Spleen (tissue), 11 donors: ENCODE measurements at regions not wholly inside any gene's neighbourhood (a gene's known extent, or its start where the extent isn't known, plus 50 kb on each side); places are given as distances from the start of the nearest gene placed in this dataset.

Experiments used
- DNase-seq: peaks from one replicate; pipeline ENCODE4 v3.0.0-alpha.2; 2020
- H3K27ac ChIP-seq, 8 donors: fragments of 200-600 bp; sonication (generic) in 7 of 8; 1 replicate in 4 of 8; 2 replicates in 4 of 8; pipeline versions ENCODE4 v1.5.0 to v1.8.0; 2016 to 2021; ENCODE audit warnings: inconsistent platforms in 4 of 8, mild to moderate bottlenecking in 4 of 8, moderate library complexity in 1 of 8
- H3K27me3 ChIP-seq, 7 donors: fragments of 200-600 bp; sonication (generic) in 6 of 7; replicated peaks in 1 of 7; 1 replicate in 4 of 7; 2 replicates in 3 of 7; pipeline versions ENCODE4 v1.5.0 to v1.8.0; 2016 to 2021; ENCODE audit warnings: inconsistent platforms in 3 of 7, mild to moderate bottlenecking in 1 of 7
- H3K36me3 ChIP-seq, 6 donors: fragments of 200-600 bp; sonication (generic) in 5 of 6; 1 replicate in 4 of 6; 2 replicates in 2 of 6; pipeline versions ENCODE4 v1.5.0 to v1.8.0; 2016 to 2021; ENCODE audit warnings: inconsistent platforms in 2 of 6
- H3K4me1 ChIP-seq, 6 donors: fragments of 200-600 bp; sonication (generic) in 5 of 6; 1 replicate in 3 of 6; 2 replicates in 3 of 6; pipeline versions ENCODE4 v1.5.0 to v1.8.0; 2016 to 2021; ENCODE audit warnings: inconsistent platforms in 3 of 6
- H3K4me3 ChIP-seq, 8 donors: fragments of 200-600 bp; sonication (generic) in 7 of 8; 1 replicate in 4 of 8; 2 replicates in 4 of 8; pipeline versions ENCODE4 v1.5.0 to v1.8.0; 2016 to 2021; ENCODE audit warnings: inconsistent platforms in 4 of 8, mild to moderate bottlenecking in 4 of 8, moderate library complexity in 2 of 8
- H3K9me3 ChIP-seq, 8 donors: fragments of 200-600 bp; sonication (generic) in 7 of 8; 1 replicate in 4 of 8; 2 replicates in 4 of 8; pipeline versions ENCODE4 v1.5.0 to v1.8.0; 2016 to 2021; ENCODE audit warnings: inconsistent platforms in 4 of 8
- POLR2A ChIP-seq, 3 donors: fragments of 450-650 bp; IDR thresholded peaks; one replicate each; pipeline ENCODE4 v1.5.1; 2017; ENCODE audit warnings: antibody characterized with exemption in 3 of 3, mild to moderate bottlenecking in 1 of 3
- POLR2AphosphoS5 ChIP-seq, 3 donors: sonication (generic); formaldehyde crosslinking; IDR thresholded peaks; one replicate each; pipeline ENCODE4 v1.5.1; 2017; ENCODE audit warnings: antibody characterized with exemption in 3 of 3
- WGBS, 5 donors: extraction: QIAGEN DNeasy Blood & Tissue Kit in 3 of 5; methylation state at CpG; one replicate each; pipeline versions ENCODE4 v1.1.5 to v1.1.7; 2013 to 2018; 5-methylcytosine and 5-hydroxymethylcytosine counted together
- intact Hi-C: fragments of 100-400 bp; cut with DNase I; formaldehyde crosslinking; loops from one replicate; pipeline ENCODE4 v1.15.0; 2023; ENCODE audit warnings: low total_unique reads
- TF ChIP-seq, protein P1 (sequence below), 11 experiments: fragments of 200-600 bp in 7 of 11; fragments of 450-650 bp in 4 of 11; sonication (generic) in 4 of 11; IDR thresholded peaks in 8 of 11; conservative IDR thresholded peaks in 3 of 11; 1 replicate in 7 of 11; 2 replicates in 4 of 11; pipeline versions ENCODE4 v1.4.0 to v1.8.0; 2016 to 2021; ENCODE audit warnings: antibody characterized with exemption in 11 of 11, inconsistent platforms in 4 of 11, mild to moderate bottlenecking in 1 of 11
- donor health status: healthy with polysubstance abuse.
- donor health status: DM: no; HTN: no; CAD: no; lungs with moderate emphysema.
- donor health status: DM: no; HTN: no; CAD: no.
- donor health status: Bipolar disorder and iron deficiency.
- donor health status: healthy.
- donor health status: DM: no; HTN: no; CAD: no.
- donor health status: DM: yes; HTN: yes; CAD: no.

DNA sequence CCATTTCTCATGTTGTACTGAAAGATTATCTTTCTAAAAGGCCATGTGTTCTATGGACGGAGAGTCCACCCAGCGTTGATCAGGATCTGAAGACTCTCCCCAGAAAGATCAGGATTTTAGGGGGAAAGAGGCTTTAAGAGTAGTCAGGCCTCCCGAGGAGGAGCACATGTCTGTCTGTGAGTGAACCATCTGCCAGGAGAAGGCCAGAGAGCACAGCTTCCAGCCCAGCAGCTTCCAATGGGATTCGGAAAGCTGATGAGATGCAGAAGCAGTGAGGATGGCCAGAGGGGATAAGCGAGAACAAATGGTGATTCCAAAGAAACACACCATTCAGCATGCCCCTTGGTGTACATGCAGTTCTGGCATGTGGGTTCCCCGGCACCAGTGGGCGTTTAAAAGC lies 88.5 kb upstream of the TCERG1L start:
- H3K9me3 ChIP-seq: no peaks in the 10 kb centered on the region
- whole genome bisulfite sequencing, 5 donors: 67 to 84% (median 74%) methylated on average over 7 of the region's 7 CpGs
- peaks cover 0 to 34% (median 0%) of the 10 kb centered on the region in 7 donors for H3K27me3 ChIP-seq
- no peaks in the 10 kb centered on the region for H3K4me1 ChIP-seq
- H3K27ac ChIP-seq: no peak overlapping the region
- TF ChIP-seq, protein P1, sequence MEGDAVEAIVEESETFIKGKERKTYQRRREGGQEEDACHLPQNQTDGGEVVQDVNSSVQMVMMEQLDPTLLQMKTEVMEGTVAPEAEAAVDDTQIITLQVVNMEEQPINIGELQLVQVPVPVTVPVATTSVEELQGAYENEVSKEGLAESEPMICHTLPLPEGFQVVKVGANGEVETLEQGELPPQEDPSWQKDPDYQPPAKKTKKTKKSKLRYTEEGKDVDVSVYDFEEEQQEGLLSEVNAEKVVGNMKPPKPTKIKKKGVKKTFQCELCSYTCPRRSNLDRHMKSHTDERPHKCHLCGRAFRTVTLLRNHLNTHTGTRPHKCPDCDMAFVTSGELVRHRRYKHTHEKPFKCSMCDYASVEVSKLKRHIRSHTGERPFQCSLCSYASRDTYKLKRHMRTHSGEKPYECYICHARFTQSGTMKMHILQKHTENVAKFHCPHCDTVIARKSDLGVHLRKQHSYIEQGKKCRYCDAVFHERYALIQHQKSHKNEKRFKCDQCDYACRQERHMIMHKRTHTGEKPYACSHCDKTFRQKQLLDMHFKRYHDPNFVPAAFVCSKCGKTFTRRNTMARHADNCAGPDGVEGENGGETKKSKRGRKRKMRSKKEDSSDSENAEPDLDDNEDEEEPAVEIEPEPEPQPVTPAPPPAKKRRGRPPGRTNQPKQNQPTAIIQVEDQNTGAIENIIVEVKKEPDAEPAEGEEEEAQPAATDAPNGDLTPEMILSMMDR (IDR thresholded peaks at IDR 0.05 in 8 of 11, conservative IDR thresholded peaks at IDR 0.05 in 3 of 11): no peak
- TF ChIP-seq POLR2A (IDR thresholded peaks at IDR 0.05) (no peak), POLR2AphosphoS5 (IDR thresholded peaks at IDR 0.05) (no peak)
- no peaks in the 10 kb centered on the region for H3K36me3 ChIP-seq
- H3K4me3 ChIP-seq: no peak overlapping the region
- intact Hi-C loops: no loop called here
- DNase-seq: peak; percentile 21

DNA sequence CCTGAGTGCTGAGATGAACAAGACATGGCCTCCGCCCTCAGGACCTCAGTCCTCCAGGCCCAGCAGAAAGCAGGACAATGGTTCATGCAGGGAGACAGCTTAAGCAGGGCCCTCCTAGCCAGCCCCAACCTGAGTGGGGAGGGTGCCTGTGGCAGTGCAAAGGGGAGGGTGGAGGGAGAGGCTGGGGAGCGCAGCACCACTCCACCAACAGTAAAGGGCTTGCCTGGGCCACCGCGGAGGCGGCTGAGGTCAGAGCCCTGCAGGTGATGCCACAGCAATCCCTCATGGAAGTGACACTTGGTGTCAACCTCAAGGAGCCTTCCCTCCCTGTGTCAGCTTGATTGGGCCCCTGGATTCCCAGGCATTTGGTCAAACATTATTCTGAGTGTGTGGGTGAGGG lies 89.0 kb upstream of the TCERG1L start:
- H3K27me3 ChIP-seq: peaks cover 0 to 34% (median 0%) of the 10 kb centered on the region in 7 donors

DNA sequence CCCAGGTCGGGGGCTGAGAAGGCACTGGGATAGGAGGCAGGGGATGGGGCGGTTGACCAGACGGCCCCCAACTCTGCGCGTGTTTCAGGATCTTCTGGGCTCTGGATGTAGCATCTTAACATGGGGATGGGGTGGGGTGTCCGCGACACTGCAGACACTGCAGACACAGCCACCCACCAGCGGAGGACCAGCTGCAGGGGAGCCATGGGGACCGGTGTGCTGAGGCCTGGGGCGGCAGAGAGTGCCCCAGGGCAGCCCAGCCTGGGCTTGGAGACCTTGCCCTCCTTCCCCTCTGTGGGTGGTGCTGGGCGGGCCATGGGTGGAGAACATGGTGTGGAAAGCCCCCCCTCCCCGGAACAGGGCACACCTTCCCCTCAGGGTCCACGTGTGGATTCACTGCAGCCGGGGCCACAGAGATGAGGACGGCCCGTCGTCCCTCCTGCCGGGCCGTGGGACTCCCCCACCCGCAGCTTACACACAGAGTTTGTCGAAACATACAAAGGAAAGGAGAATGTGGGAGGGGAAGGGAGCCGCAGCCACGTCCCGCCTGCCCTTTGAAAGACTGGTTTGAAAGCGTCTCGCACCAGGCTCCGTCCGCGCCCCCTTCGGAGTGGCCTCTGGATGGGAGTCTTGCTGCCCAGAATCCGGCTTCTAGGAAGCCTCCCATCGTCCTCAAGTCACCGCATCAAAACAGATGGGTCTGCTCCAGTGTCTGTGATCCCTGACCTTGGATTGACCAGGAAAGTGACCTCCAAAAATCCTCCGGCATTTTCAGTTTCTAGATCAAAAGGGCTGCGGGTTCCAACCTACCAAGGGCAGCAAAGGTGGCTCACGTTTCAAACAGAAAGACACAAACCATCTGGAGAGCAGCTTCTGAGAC lies 91.5 kb upstream of the TCERG1L start:
- H3K9me3 ChIP-seq: no peaks in the 10 kb centered on the region
- H3K27me3 ChIP-seq: peaks cover 0 to 34% (median 0%) of the 10 kb centered on the region in 7 donors
- no peak overlapping the region for H3K27ac ChIP-seq
- intact Hi-C loops: no loop called here
- TF ChIP-seq, protein P1 (IDR thresholded peaks at IDR 0.05 in 8 of 11, conservative IDR thresholded peaks at IDR 0.05 in 3 of 11): no peak
- no peak for TF ChIP-seq POLR2A (IDR thresholded peaks at IDR 0.05)
- no peak for TF ChIP-seq POLR2AphosphoS5 (IDR thresholded peaks at IDR 0.05)
- WGBS, 5 donors: 63 to 79% (median 74%) methylated on average over 33 to 36 of the region's 36 CpGs
- H3K4me1 ChIP-seq: no peaks in the 10 kb centered on the region
- H3K4me3 ChIP-seq: no peak overlapping the region
- H3K36me3 ChIP-seq: no peaks in the 10 kb centered on the region
- DNase-seq: peak; percentile 63

More for the DNA sequence above, 89.0 kb upstream of the TCERG1L start:
- Histone ChIP-seq H3K4me3 (no peak overlapping the region), H3K27ac (no peak overlapping the region), H3K9me3 (no peaks in the 10 kb centered on the region), H3K36me3 (no peaks in the 10 kb centered on the region), H3K4me1 (no peaks in the 10 kb centered on the region)
- peak; percentile 64 for DNase-seq
- no peak for TF ChIP-seq POLR2AphosphoS5 (IDR thresholded peaks at IDR 0.05)
- TF ChIP-seq POLR2A (IDR thresholded peaks at IDR 0.05): no peak
- TF ChIP-seq, protein P1 (IDR thresholded peaks at IDR 0.05 in 8 of 11, conservative IDR thresholded peaks at IDR 0.05 in 3 of 11): no peak
- WGBS, 5 donors: 39 to 58% (median 54%) methylated on average over 2 to 5 of the region's 5 CpGs; no CpG with 5 or more reads in 1 of the 5 donors
- intact Hi-C loops: no loop called here

DNA sequence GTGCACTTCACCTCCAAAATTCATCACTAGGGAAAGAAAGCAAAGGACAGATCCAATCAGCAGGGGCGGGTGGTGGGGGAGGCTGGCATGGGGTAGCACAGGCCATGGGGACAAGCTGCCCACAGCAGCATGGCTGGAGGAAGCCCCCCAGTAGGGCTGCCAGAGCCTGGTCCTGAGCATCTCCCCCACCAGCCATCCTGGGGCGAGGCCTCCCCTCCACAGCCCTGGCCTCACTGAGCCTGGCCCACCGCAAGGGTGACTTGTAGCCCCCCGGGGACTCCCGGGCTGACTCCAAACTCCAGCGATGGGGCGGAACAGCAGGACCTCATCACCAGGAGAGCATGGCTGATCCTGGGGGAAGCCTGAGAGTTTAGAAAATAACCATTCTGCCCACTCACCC lies 92.4 kb upstream of the TCERG1L start:
- WGBS, 5 donors: 71 to 83% (median 77%) methylated on average over 2 to 7 of the region's 7 CpGs
- peak; percentile 63 for DNase-seq
- TF ChIP-seq POLR2A (IDR thresholded peaks at IDR 0.05): no peak
- TF ChIP-seq POLR2AphosphoS5 (IDR thresholded peaks at IDR 0.05): no peak
- TF ChIP-seq, protein P1 (IDR thresholded peaks at IDR 0.05 in 8 of 11, conservative IDR thresholded peaks at IDR 0.05 in 3 of 11): no peak
- peaks cover 0 to 34% (median 0%) of the 10 kb centered on the region in 7 donors for H3K27me3 ChIP-seq
- H3K36me3 ChIP-seq: no peaks in the 10 kb centered on the region
- H3K4me3 ChIP-seq: no peak overlapping the region
- no peaks in the 10 kb centered on the region for H3K9me3 ChIP-seq
- intact Hi-C loops: no loop called here
- H3K4me1 ChIP-seq: no peaks in the 10 kb centered on the region
- no peak overlapping the region for H3K27ac ChIP-seq
